ENCODE measurements at regions not wholly inside any gene's neighbourhood (a gene's known extent, or its start where the extent isn't known, plus 50 kb on each side); places are given as distances from the start of the nearest gene placed in this dataset.

DNA sequence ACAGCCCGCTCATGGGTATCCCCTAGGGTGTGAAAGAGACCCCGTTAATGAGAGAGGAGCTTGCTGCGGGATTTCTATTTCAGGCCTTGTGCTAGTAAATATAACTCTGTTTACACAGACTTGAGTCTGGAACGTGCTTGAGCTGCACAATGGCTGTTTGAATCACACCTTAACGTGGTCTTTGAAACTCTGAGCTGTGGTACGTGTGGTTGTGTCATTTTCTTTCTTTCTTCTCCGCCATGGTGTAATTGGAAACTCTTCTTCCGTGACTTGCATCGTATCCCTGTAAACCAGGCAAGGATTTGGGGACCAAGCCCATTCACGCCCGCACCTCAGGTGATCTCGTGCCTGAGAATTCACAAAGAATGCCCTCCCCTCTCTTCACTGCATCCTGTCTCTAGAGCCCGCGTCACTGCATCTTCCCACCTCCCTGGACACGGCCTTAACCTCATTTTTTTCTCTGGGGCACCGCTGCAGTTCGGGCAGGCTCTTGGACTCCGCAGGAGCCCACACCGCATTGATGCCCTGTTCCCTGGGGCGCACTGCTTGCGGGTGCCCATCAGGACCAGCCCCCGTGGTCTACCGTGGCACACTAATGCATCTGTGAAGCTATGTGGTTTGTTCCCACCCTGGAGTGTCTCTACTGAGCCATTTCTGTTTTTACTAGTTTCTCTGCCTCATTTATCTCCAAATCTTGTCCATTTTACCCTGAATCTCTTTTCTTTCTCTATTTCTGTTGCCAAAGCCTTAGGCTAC lies 78.4 kb upstream of the PARP11 start:
- Mint-ChIP-seq H3K27ac (no peak overlapping the region), H3K4me3 (no peak overlapping the region), H3K27me3 (ENCODE audit: insufficient read depth) (peaks cover 4% of the 10 kb centered on the region), H3K4me1 (no peaks in the 10 kb centered on the region), H3K36me3 (ENCODE audit: low read depth) (peaks cover 17% of the 10 kb centered on the region), H3K9me3 (peaks cover 9% of the 10 kb centered on the region)
- H3K27me3 ChIP-seq (ENCODE audit: control insufficient read depth, insufficient read depth, low read length, poor library complexity, severe bottlenecking): no peaks in the 10 kb centered on the region
- H3K9me3 ChIP-seq (ENCODE audit: control insufficient read depth, low read length): no peaks in the 10 kb centered on the region
- H3K4me3 ChIP-seq (ENCODE audit: low read length): no peak overlapping the region
- TF ChIP-seq, protein P1, sequence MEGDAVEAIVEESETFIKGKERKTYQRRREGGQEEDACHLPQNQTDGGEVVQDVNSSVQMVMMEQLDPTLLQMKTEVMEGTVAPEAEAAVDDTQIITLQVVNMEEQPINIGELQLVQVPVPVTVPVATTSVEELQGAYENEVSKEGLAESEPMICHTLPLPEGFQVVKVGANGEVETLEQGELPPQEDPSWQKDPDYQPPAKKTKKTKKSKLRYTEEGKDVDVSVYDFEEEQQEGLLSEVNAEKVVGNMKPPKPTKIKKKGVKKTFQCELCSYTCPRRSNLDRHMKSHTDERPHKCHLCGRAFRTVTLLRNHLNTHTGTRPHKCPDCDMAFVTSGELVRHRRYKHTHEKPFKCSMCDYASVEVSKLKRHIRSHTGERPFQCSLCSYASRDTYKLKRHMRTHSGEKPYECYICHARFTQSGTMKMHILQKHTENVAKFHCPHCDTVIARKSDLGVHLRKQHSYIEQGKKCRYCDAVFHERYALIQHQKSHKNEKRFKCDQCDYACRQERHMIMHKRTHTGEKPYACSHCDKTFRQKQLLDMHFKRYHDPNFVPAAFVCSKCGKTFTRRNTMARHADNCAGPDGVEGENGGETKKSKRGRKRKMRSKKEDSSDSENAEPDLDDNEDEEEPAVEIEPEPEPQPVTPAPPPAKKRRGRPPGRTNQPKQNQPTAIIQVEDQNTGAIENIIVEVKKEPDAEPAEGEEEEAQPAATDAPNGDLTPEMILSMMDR (conservative IDR thresholded peaks at IDR 0.05): no peak
- DNase-seq: peak; percentile 57
- no peaks in the 10 kb centered on the region for H3K36me3 ChIP-seq (ENCODE audit: control insufficient read depth, insufficient read depth, low read length)
- H3K27ac ChIP-seq (ENCODE audit: low read depth, low read length): peak overlapping the region; percentile 19
- H3K4me1 ChIP-seq (ENCODE audit: control insufficient read depth, insufficient read depth, low read length): no peaks in the 10 kb centered on the region
- no peak overlapping the region for H3K9ac ChIP-seq (ENCODE audit: extremely low read depth, low read length, poor library complexity, severe bottlenecking)
- 89 to 94% methylated on average over 22 to 23 of the region's 23 CpGs for WGBS, 2 experiments (ENCODE audit: insufficient coverage in 1 of 2, insufficient read length in 1 of 2)

DNA sequence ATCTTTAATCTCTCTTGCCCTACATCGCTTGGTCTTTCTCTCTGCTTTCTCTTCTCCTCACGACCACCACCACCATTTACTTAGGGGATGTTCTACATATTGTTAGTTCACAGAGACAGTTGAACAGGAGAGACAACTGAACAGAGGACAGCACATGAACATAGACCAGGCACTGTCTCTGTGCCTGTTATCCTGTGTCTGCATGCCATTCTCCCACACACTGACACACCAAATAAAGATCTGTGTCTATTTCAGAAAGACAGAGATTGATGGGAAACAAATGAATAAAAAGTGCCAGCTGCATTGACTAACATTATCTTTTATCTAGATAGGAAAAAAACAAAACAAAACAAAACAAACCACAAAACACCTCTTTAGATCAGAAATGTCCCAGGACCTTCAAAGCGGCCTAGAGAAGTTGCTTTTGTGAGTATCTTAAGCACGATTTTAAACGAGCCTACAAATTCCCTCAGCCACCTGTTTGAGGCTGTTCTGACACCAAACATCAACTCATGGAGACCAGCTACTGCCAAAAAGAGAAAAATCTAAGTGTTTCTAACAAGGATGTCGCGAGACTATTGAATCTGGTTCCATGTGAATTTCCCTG lies 77.6 kb upstream of the PARP11 start:
- H3K4me3 ChIP-seq (ENCODE audit: low read length): no peak overlapping the region
- Mint-ChIP-seq H3K27ac (no peak overlapping the region), H3K4me3 (no peak overlapping the region), H3K9me3 (peaks cover 9% of the 10 kb centered on the region), H3K36me3 (ENCODE audit: low read depth) (peaks cover 14% of the 10 kb centered on the region), H3K4me1 (peaks cover 2% of the 10 kb centered on the region), H3K27me3 (ENCODE audit: insufficient read depth) (peaks cover 5% of the 10 kb centered on the region)
- TF ChIP-seq, protein P1 (conservative IDR thresholded peaks at IDR 0.05): no peak
- WGBS, 2 experiments (ENCODE audit: insufficient coverage in 1 of 2, insufficient read length in 1 of 2): 74 to 85% methylated on average over 4 to 7 of the region's 7 CpGs
- H3K9ac ChIP-seq (ENCODE audit: extremely low read depth, low read length, poor library complexity, severe bottlenecking): no peak overlapping the region
- DNase-seq: no peak
- no peaks in the 10 kb centered on the region for H3K27me3 ChIP-seq (ENCODE audit: control insufficient read depth, insufficient read depth, low read length, poor library complexity, severe bottlenecking)
- no peaks in the 10 kb centered on the region for H3K36me3 ChIP-seq (ENCODE audit: control insufficient read depth, insufficient read depth, low read length)
- H3K9me3 ChIP-seq (ENCODE audit: control insufficient read depth, low read length): no peaks in the 10 kb centered on the region
- H3K27ac ChIP-seq (ENCODE audit: low read depth, low read length): peak overlapping the region; percentile 19
- no peaks in the 10 kb centered on the region for H3K4me1 ChIP-seq (ENCODE audit: control insufficient read depth, insufficient read depth, low read length)

DNA sequence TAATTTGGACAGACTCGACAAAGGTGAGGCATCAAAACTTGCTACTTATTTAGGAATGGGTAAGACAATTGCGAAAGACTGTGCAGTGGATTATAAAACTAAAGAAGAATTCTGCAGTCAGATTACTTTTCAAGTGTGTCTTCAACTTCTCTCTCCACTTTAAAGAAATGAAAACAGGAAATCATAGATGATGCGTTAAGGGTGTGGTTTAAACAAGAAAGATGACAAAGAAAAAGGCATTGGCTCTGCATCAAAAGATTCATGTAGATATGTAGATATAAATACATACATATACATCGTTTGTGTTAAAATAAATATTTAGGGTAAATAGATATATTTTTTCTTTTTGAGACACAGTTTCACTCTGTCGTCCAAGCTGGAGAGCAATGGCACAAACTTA lies 74.6 kb upstream of the PARP11 start:
- Mint-ChIP-seq H3K36me3 (ENCODE audit: low read depth) (peaks cover 9% of the 10 kb centered on the region), H3K9me3 (peaks cover 9% of the 10 kb centered on the region), H3K4me1 (peaks cover 19% of the 10 kb centered on the region), H3K4me3 (no peak overlapping the region), H3K27ac (no peak overlapping the region), H3K27me3 (ENCODE audit: insufficient read depth) (peaks cover 7% of the 10 kb centered on the region)
- no peak overlapping the region for H3K9ac ChIP-seq (ENCODE audit: extremely low read depth, low read length, poor library complexity, severe bottlenecking)
- DNase-seq: no peak
- H3K36me3 ChIP-seq (ENCODE audit: control insufficient read depth, insufficient read depth, low read length): no peaks in the 10 kb centered on the region
- WGBS, 2 experiments (ENCODE audit: insufficient coverage in 1 of 2, insufficient read length in 1 of 2): 94 to 98% methylated on average over 3 of the region's 5 CpGs
- TF ChIP-seq, protein P1 (conservative IDR thresholded peaks at IDR 0.05): no peak
- no peaks in the 10 kb centered on the region for H3K4me1 ChIP-seq (ENCODE audit: control insufficient read depth, insufficient read depth, low read length)
- no peak overlapping the region for H3K4me3 ChIP-seq (ENCODE audit: low read length)
- no peaks in the 10 kb centered on the region for H3K9me3 ChIP-seq (ENCODE audit: control insufficient read depth, low read length)
- H3K27ac ChIP-seq (ENCODE audit: low read depth, low read length): no peak overlapping the region
- no peaks in the 10 kb centered on the region for H3K27me3 ChIP-seq (ENCODE audit: control insufficient read depth, insufficient read depth, low read length, poor library complexity, severe bottlenecking)

Measured in endodermal cell (in vitro differentiated cells).